ENCODE measurements at regions not wholly inside any gene's neighbourhood (a gene's known extent, or its start where the extent isn't known, plus 50 kb on each side); places are given as distances from the start of the nearest gene placed in this dataset.

GRCh38 chr1:187396929-187397796, 568.4 kb downstream of the PLA2G4A start:
- TF ChIP-seq CTCF (IDR thresholded peaks at IDR 0.05; ENCODE audit: low read depth, low read length) = no peak
- TF ChIP-seq EZH2phosphoT487 (IDR thresholded peaks at IDR 0.05; ENCODE audit: low read depth) = no peak

All from OCI-LY3 (cell line).